ENCODE measurements at regions not wholly inside any gene's neighbourhood (a gene's known extent, or its start where the extent isn't known, plus 50 kb on each side); places are given as distances from the start of the nearest gene placed in this dataset.

GRCh38 chr3:106231086-106231485 lies 362.3 kb upstream of the CBLB start:
- no peak for DNase-seq

GRCh38 chr3:106232956-106233355 lies 364.1 kb upstream of the CBLB start:
- DNase-seq, result no peak

- DNase-seq, result no peak
Observed at GRCh38 chr3:106239195-106239697, 370.4 kb upstream of the CBLB start.

- DNase-seq, result no peak
Observed at GRCh38 chr3:106241593-106241992, 372.8 kb upstream of the CBLB start.

- no peak for DNase-seq
Observed at GRCh38 chr3:106242781-106243180, 374.0 kb upstream of the CBLB start.

- no peak for DNase-seq
Observed at GRCh38 chr3:106245400-106245799, 376.6 kb upstream of the CBLB start.

GRCh38 chr3:106247902-106248684 lies 379.3 kb upstream of the CBLB start:
- peak; percentile 24 for DNase-seq

- no peak for DNase-seq
Observed at GRCh38 chr3:106249159-106249558, 380.3 kb upstream of the CBLB start.

GRCh38 chr3:106249981-106250380 lies 381.2 kb upstream of the CBLB start:
- DNase-seq, result no peak

GRCh38 chr3:106251160-106251892 lies 382.5 kb upstream of the CBLB start:
- no peak for DNase-seq

GRCh38 chr3:106255870-106256248 lies 387.0 kb upstream of the CBLB start:
- DNase-seq, result no peak

GRCh38 chr3:106256249-106256957 lies 387.6 kb upstream of the CBLB start:
- DNase-seq, result no peak

- no peak for DNase-seq
Observed at GRCh38 chr3:106257172-106257571, 388.4 kb upstream of the CBLB start.

- no peak for DNase-seq
Observed at GRCh38 chr3:106261396-106261795, 392.6 kb upstream of the CBLB start.

- peak; percentile 26 for DNase-seq
Observed at GRCh38 chr3:106261915-106262683, 393.3 kb upstream of the CBLB start.

GRCh38 chr3:106263011-106263410 lies 394.2 kb upstream of the CBLB start:
- no peak for DNase-seq

- no peak for DNase-seq
Observed at GRCh38 chr3:106263546-106263945, 394.7 kb upstream of the CBLB start.

- DNase-seq, result no peak
Observed at GRCh38 chr3:106265704-106266103, 396.9 kb upstream of the CBLB start.

GRCh38 chr3:106268696-106269095 lies 399.9 kb upstream of the CBLB start:
- no peak for DNase-seq

GRCh38 chr3:106272302-106272701 lies 403.5 kb upstream of the CBLB start:
- DNase-seq, result no peak

GRCh38 chr3:106275592-106275991 lies 406.8 kb upstream of the CBLB start:
- DNase-seq, result no peak

- no peak for DNase-seq
Observed at GRCh38 chr3:106276151-106276550, 407.3 kb upstream of the CBLB start.
